ENCODE measurements at regions not wholly inside any gene's neighbourhood (a gene's known extent, or its start where the extent isn't known, plus 50 kb on each side); places are given as distances from the start of the nearest gene placed in this dataset.

GRCh38 chr11:134861490-134862104, 449.6 kb upstream of the B3GAT1 start:
- no peak for TF ChIP-seq POLR2AphosphoS5 (IDR thresholded peaks at IDR 0.05)
- TF ChIP-seq, protein P1, sequence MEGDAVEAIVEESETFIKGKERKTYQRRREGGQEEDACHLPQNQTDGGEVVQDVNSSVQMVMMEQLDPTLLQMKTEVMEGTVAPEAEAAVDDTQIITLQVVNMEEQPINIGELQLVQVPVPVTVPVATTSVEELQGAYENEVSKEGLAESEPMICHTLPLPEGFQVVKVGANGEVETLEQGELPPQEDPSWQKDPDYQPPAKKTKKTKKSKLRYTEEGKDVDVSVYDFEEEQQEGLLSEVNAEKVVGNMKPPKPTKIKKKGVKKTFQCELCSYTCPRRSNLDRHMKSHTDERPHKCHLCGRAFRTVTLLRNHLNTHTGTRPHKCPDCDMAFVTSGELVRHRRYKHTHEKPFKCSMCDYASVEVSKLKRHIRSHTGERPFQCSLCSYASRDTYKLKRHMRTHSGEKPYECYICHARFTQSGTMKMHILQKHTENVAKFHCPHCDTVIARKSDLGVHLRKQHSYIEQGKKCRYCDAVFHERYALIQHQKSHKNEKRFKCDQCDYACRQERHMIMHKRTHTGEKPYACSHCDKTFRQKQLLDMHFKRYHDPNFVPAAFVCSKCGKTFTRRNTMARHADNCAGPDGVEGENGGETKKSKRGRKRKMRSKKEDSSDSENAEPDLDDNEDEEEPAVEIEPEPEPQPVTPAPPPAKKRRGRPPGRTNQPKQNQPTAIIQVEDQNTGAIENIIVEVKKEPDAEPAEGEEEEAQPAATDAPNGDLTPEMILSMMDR (IDR thresholded peaks at IDR 0.05), result no peak
- no peak for TF ChIP-seq EP300 (IDR thresholded peaks at IDR 0.05)
- TF ChIP-seq POLR2A (IDR thresholded peaks at IDR 0.05; ENCODE audit: low read depth), result no peak

Measured in esophagus muscularis mucosa (tissue), 4 donors.